ENCODE measurements at regions not wholly inside any gene's neighbourhood (a gene's known extent, or its start where the extent isn't known, plus 50 kb on each side); places are given as distances from the start of the nearest gene placed in this dataset.

GRCh38 chr11:10638316-10638925, 55.1 kb downstream of the IRAG1 start:
- H3K36me3 ChIP-seq, result no peaks in the 10 kb centered on the region
- H3K9me3 ChIP-seq, result no peaks in the 10 kb centered on the region
- intact Hi-C loops (cut with DNase I; ENCODE audit: low total_unique reads), result no loop called here
- no peak for DNase-seq
- 88 to 99% (median 96%) methylated on average over 3 of the region's 3 CpGs for WGBS, 5 donors
- peak overlapping the region in 4 of 8 donors; percentile 7 to 89 (median 83) for H3K27ac ChIP-seq
- H3K27me3 ChIP-seq (replicated peaks in 1 of 7), result no peaks in the 10 kb centered on the region
- peaks cover 24 to 54% (median 46%) of the 10 kb centered on the region in 6 donors for H3K4me1 ChIP-seq
- no peak for TF ChIP-seq POLR2AphosphoS5 (IDR thresholded peaks at IDR 0.05)
- no peak for TF ChIP-seq CTCF (IDR thresholded peaks at IDR 0.05 in 8 of 11, conservative IDR thresholded peaks at IDR 0.05 in 3 of 11)
- no peak for TF ChIP-seq POLR2A (IDR thresholded peaks at IDR 0.05)
- no peak overlapping the region for H3K4me3 ChIP-seq

GRCh38 chr11:10637731-10638151, 55.8 kb downstream of the IRAG1 start:
- Histone ChIP-seq H3K36me3 (no peaks in the 10 kb centered on the region), H3K27me3 (replicated peaks in 1 of 7) (no peaks in the 10 kb centered on the region), H3K4me3 (no peak overlapping the region), H3K9me3 (no peaks in the 10 kb centered on the region), H3K27ac (peak overlapping the region in 1 of 8 donors; percentile 88), H3K4me1 (peaks cover 24 to 50% (median 46%) of the 10 kb centered on the region in 6 donors)
- TF ChIP-seq POLR2A (IDR thresholded peaks at IDR 0.05), result no peak
- no peak for TF ChIP-seq CTCF (IDR thresholded peaks at IDR 0.05 in 8 of 11, conservative IDR thresholded peaks at IDR 0.05 in 3 of 11)
- TF ChIP-seq POLR2AphosphoS5 (IDR thresholded peaks at IDR 0.05), result no peak
- intact Hi-C loops (cut with DNase I; ENCODE audit: low total_unique reads), result no loop called here
- DNase-seq, result no peak
- WGBS, 5 donors, result 24 to 50% (median 42%) methylated on average over 1 of the region's 1 CpG

- TF ChIP-seq POLR2A (IDR thresholded peaks at IDR 0.05) (no peak), CTCF (IDR thresholded peaks at IDR 0.05 in 8 of 11, conservative IDR thresholded peaks at IDR 0.05 in 3 of 11) (no peak), POLR2AphosphoS5 (IDR thresholded peaks at IDR 0.05) (no peak)
- Histone ChIP-seq H3K27me3 (replicated peaks in 1 of 7) (no peaks in the 10 kb centered on the region), H3K4me1 (peaks cover 0 to 18% (median 13%) of the 10 kb centered on the region in 6 donors), H3K9me3 (no peaks in the 10 kb centered on the region), H3K4me3 (no peak overlapping the region), H3K36me3 (peaks cover 0 to under 1% (median 0%) of the 10 kb centered on the region in 6 donors), H3K27ac (no peak overlapping the region)
- WGBS, 5 donors, result 89 to 97% (median 93%) methylated on average over 3 of the region's 3 CpGs
- DNase-seq, result no peak
- intact Hi-C loops (cut with DNase I; ENCODE audit: low total_unique reads), result no loop called here
Measured at GRCh38 chr11:10634407-10634806, 59.1 kb downstream of the IRAG1 start.

- Histone ChIP-seq H3K9me3 (no peaks in the 10 kb centered on the region), H3K27ac (no peak overlapping the region), H3K4me1 (peaks cover 0 to 18% (median 9%) of the 10 kb centered on the region in 6 donors), H3K36me3 (peaks cover 0 to 4% (median 0%) of the 10 kb centered on the region in 6 donors), H3K4me3 (no peak overlapping the region), H3K27me3 (replicated peaks in 1 of 7) (no peaks in the 10 kb centered on the region)
- intact Hi-C loops (cut with DNase I; ENCODE audit: low total_unique reads), result no loop called here
- DNase-seq, result no peak
- 92 to 94% (median 93%) methylated on average over 11 of the region's 11 CpGs for WGBS, 5 donors
- no peak for TF ChIP-seq POLR2AphosphoS5 (IDR thresholded peaks at IDR 0.05)
- TF ChIP-seq CTCF (IDR thresholded peaks at IDR 0.05 in 8 of 11, conservative IDR thresholded peaks at IDR 0.05 in 3 of 11), result no peak
- TF ChIP-seq POLR2A (IDR thresholded peaks at IDR 0.05), result no peak
Measured at GRCh38 chr11:10633261-10633660, 60.3 kb downstream of the IRAG1 start.

Measured in spleen (tissue), 11 donors.